Right cardiac atrium (tissue), 5 donors: ENCODE measurements at regions not wholly inside any gene's neighbourhood (a gene's known extent, or its start where the extent isn't known, plus 50 kb on each side); places are given as distances from the start of the nearest gene placed in this dataset.

ENCODE experiments used
- ATAC-seq, 2 donors: fragments of 200-7000 bp; cut with Tn5 transposase; one replicate each; pipeline versions ENCODE4 v1.8.0 to v1.9.1; 2020; ENCODE audit warnings: moderate library complexity in 2 of 2, mild to moderate bottlenecking in 1 of 2
- DNase-seq, 3 donors: peaks; one replicate each; pipeline ENCODE4 v3.0.0-alpha.2; 2020
- H3K27ac ChIP-seq: one replicate; pipeline ENCODE4 v1.5.1; 2013; ENCODE audit warnings: mild to moderate bottlenecking, low read length, control low read depth, moderate library complexity
- H3K27me3 ChIP-seq: one replicate; pipeline ENCODE4 v1.6.1; 2013; ENCODE audit not compliant: control insufficient read depth, insufficient read depth
- H3K4me1 ChIP-seq: one replicate; pipeline ENCODE4 v1.6.1; 2013; ENCODE audit warnings: low read length; ENCODE audit not compliant: control insufficient read depth, insufficient read depth
- H3K4me3 ChIP-seq: one replicate; pipeline ENCODE4 v1.5.1; 2013; ENCODE audit warnings: low read length, control low read depth
- H3K9me3 ChIP-seq: one replicate; pipeline ENCODE4 v1.6.1; 2013; ENCODE audit warnings: low read length; ENCODE audit not compliant: control insufficient read depth
- WGBS: extraction: QIAGEN DNeasy Blood & Tissue Kit; methylation state at CpG from one replicate; pipeline ENCODE4 v1.1.7; 2013; 5-methylcytosine and 5-hydroxymethylcytosine counted together
- intact Hi-C, 4 donors: fragments of 100-400 bp; cut with DNase I; formaldehyde crosslinking; loops; one replicate each; pipeline versions ENCODE4 v1.11.0 to v1.14.0; 2022 to 2023
- donor health status: healthy with polysubstance abuse.
- donor health status: DM: no; HTN: yes; CAD: no.
- donor health status: DM: no; HTN: no; CAD: no.
- donor health status: DM: no; HTN: yes; CAD: no; lungs with severe emphysema.
- donor health status: DM: yes; HTN: yes; CAD: no.

DNA sequence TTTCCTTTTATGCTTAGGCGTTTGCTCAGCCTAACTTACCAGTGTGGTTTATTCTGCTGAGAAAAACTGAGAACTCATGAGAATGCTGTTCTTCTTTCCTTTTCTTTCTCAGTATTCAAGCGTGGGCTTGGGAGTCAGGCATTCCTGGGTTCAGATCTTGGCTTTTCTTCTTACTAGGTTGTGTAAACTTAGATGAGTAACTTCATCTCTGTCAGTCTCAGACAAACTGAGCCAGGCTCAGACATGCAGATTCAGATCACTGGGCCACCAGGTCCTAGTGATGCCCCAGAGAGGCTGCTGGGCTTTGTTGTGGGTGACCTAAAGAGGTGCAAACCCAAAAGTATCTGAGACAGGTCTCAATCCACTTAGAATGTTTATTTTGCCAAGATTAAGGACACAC, 95.8 kb upstream of the MPHOSPH6 start:
- no peak overlapping the region for H3K27ac ChIP-seq
- intact Hi-C loops, result loop anchor here in 1 of 4 donors (5.0 kb wide), 1 partner anchor 71 kb away; no protein-coding TSS in a partner anchor
- DNase-seq, result no peak

DNA sequence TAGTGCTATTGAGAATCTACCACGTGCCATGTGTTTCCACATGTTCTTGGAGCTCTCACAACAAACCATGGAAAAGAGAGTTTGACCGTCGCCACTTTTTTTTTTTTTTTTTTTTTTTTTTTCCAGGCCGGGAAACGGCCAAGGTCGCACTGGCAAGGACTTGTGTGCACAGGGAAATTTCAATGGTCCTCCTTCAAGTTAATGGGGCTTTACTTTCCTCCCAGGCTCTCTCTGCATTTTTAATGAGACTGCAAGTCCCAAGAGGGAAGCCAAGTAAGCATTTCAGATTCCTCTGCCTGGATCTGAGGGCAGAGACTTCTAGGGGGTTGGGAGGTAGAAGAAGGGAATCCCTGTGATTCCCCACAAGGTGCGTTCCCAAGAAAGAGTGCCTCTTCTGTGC, 94.7 kb upstream of the MPHOSPH6 start:
- Histone ChIP-seq H3K4me1 (no peaks in the 10 kb centered on the region), H3K27me3 (no peaks in the 10 kb centered on the region), H3K4me3 (no peak overlapping the region), H3K9me3 (no peaks in the 10 kb centered on the region), H3K27ac (no peak overlapping the region)
- intact Hi-C loops, result loop anchor here (5.0 kb wide), 4 partner anchors 73 to 318 kb away; no protein-coding TSS in a partner anchor
- WGBS, result 47% methylated on average over 7 of the region's 7 CpGs
- ATAC-seq, result no peak
- DNase-seq, result no peak

More for the DNA sequence above, 95.8 kb upstream of the MPHOSPH6 start:
- Histone ChIP-seq H3K4me1 (no peaks in the 10 kb centered on the region), H3K9me3 (no peaks in the 10 kb centered on the region), H3K27me3 (no peaks in the 10 kb centered on the region), H3K4me3 (no peak overlapping the region)
- ATAC-seq, result no peak
- 54% methylated on average over 2 of the region's 2 CpGs for WGBS

DNA sequence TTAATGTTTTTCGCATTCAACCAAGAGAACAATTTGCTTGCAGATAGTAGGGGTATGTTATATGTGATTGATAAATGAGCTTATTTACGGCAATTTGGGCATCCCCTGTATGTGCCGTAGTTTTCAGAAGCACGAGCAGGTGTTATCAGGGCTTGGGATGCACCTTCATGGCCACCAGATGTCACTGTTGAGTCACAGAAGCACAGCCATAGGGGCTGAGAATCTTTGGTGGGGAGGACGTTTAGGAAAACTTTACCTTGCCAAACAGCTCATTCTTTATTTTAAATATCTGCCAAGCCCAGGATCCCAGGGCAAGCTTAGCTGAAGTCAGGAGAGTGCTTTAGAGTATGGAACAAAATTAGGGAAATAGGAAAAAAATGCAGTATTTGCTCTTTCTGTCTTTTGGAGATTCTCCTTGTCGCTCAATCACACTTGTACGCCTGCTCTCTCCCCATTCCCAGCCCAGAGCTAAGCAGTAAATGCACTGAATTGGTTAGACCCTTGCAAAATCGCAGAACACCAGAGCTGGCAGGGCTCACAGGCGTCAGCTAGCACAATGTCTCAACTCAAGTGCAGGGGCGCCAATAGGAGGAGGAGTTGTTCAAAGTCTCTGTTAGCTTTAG, 93.6 kb upstream of the MPHOSPH6 start:
- intact Hi-C loops, result loop anchor here in 3 of 4 donors (2.0 to 5.0 kb wide), 5 partner anchors 79 to 319 kb away; no protein-coding TSS in a partner anchor
- ATAC-seq (peak; percentile 83 to 91), DNase-seq (peak in 2 of 3 donors; percentile 32 to 56)
- Histone ChIP-seq H3K4me1 (no peaks in the 10 kb centered on the region), H3K9me3 (no peaks in the 10 kb centered on the region), H3K27me3 (no peaks in the 10 kb centered on the region), H3K27ac (no peak overlapping the region), H3K4me3 (no peak overlapping the region)
- 29% methylated on average over 10 of the region's 10 CpGs for WGBS

DNA sequence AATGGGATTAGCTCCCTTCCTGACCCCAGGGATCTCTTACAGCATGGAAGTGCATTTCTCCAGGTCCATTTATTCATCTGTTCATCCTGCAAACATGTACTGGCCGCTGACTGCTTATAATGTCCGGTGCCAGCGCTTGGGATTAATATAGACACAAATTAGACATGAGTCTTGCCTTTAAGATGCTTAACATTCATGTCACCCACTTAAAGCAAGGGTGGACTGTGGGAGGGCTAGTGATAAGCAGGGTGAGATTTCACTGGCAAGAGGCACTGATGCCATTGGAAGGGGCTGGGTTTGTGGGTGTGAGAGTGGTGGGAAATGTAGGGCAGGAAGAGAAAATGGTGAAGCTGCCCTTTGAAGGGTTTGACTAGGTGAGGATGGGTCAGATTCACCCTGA, 92.2 kb upstream of the MPHOSPH6 start:
- H3K27ac ChIP-seq, result peak overlapping the region; percentile 23
- H3K9me3 ChIP-seq, result no peaks in the 10 kb centered on the region
- H3K27me3 ChIP-seq, result no peaks in the 10 kb centered on the region
- intact Hi-C loops, result loop anchor here in 3 of 4 donors (2.0 to 5.0 kb wide), 5 partner anchors 80 to 320 kb away; no protein-coding TSS in a partner anchor
- no peaks in the 10 kb centered on the region for H3K4me1 ChIP-seq
- ATAC-seq (peak; percentile 68 to 73), DNase-seq (no peak)
- 53% methylated on average over 3 of the region's 3 CpGs for WGBS
- H3K4me3 ChIP-seq, result no peak overlapping the region

DNA sequence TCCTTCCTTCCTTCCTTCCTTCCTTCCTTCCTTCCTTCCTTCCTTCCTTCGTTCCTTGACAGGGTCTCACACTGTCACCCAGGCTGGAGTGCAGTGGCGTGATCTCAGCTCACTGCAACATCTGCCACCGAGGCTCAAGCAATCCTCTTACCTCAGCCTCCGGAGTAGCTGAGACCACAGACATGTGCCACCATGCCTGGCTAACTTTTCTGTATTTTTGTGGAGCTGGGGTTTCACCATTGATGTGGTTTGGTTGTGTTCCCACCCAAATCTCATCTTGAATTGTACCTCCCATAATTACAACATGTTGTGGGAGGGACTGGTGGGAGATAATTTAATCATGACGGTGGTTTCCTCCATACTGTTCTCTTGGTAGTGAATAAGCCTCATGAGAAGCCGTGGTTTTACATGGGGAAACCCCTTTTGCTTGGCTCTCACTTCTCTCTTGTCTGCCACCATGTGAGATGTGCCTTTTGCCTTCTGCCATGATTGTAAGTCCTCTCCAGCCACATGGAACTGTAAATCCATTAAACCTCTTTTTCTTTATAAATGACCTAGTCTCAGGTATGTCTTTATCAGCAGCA, 90.3 kb upstream of the MPHOSPH6 start:
- no peak overlapping the region for H3K4me3 ChIP-seq
- 81% methylated on average over 6 of the region's 6 CpGs for WGBS
- DNase-seq (no peak), ATAC-seq (no peak)
- H3K4me1 ChIP-seq, result no peaks in the 10 kb centered on the region
- no peaks in the 10 kb centered on the region for H3K27me3 ChIP-seq
- intact Hi-C loops, result loop anchor here in 3 of 4 donors (5.0 kb wide), 3 partner anchors 82 to 322 kb away; no protein-coding TSS in a partner anchor
- no peak overlapping the region for H3K27ac ChIP-seq
- no peaks in the 10 kb centered on the region for H3K9me3 ChIP-seq

DNA sequence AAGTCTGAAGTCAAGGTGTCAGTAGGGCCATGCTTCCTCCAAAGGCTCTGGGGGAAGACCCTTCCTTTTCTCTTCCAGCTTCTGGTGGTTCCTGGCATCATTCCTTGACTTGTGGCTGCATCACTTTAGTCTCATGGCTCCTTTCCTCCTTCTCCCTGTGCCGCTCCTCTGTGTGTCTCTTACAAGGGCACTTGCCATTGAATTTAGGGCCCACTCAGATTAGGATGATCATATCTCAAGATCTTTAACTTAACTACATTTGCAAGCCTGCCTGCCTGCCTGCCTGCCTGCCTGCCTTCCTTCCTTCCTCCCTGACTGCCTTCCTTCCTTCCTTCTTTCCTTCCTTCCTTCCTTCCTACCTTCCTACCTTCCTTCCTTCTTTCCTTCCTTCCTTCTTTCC, 89.7 kb upstream of the MPHOSPH6 start:
- Histone ChIP-seq H3K27ac (no peak overlapping the region), H3K4me1 (no peaks in the 10 kb centered on the region), H3K4me3 (no peak overlapping the region), H3K9me3 (no peaks in the 10 kb centered on the region), H3K27me3 (no peaks in the 10 kb centered on the region)
- intact Hi-C loops, result loop anchor here in 3 of 4 donors (5.0 kb wide), 3 partner anchors 83 to 323 kb away; no protein-coding TSS in a partner anchor
- no peak for ATAC-seq
- 82% methylated on average over 1 of the region's 1 CpG for WGBS
- no peak for DNase-seq

DNA sequence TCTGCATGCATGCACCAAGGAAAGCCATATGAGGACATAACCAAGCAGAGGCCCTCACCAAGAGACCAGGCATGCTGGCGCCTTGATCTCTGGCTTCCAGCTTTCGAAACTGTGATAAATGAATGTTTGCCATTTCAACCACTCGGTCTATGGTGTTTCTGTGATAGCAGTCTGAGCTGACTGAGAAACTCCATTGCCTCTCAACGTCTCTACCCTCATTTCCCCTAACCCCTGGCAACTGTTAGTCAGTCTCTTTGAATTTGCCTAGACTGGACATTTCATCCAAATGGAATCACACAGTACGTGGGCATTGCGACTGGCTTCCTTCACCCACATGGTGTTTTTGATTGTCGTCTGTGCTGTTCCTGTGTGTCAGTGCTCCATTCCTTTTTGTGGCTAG, 88.0 kb upstream of the MPHOSPH6 start:
- intact Hi-C loops, result no loop called here
- no peaks in the 10 kb centered on the region for H3K27me3 ChIP-seq
- no peak overlapping the region for H3K27ac ChIP-seq
- ATAC-seq, result peak in 1 of 2 donors; percentile 60
- 68% methylated on average over 7 of the region's 7 CpGs for WGBS
- no peak overlapping the region for H3K4me3 ChIP-seq
- no peaks in the 10 kb centered on the region for H3K4me1 ChIP-seq
- H3K9me3 ChIP-seq, result no peaks in the 10 kb centered on the region
- DNase-seq, result no peak

DNA sequence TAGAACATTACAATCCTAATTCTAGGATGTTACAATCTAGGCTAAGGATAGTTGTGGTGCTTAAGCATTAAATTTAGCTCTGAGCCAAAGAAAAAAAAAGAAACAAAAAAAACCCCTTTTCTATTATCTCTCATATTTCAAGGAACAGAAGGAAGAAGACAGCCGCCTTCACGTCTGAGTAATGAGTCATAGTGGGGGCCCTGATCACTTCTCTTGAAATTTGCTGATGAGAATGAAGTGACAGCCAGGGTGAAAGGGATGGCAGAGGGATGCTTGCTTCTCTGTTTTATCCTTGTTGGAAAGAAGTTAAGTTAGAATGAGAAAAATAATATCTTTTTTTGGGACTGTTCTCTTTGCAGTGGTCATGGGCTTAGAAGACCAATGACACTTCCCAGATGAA, 82.6 kb upstream of the MPHOSPH6 start:
- no peaks in the 10 kb centered on the region for H3K4me1 ChIP-seq
- 45% methylated on average over 2 of the region's 2 CpGs for WGBS
- H3K4me3 ChIP-seq, result no peak overlapping the region
- H3K27ac ChIP-seq, result no peak overlapping the region
- ATAC-seq (no peak), DNase-seq (no peak)
- no peaks in the 10 kb centered on the region for H3K9me3 ChIP-seq
- intact Hi-C loops, result no loop called here
- no peaks in the 10 kb centered on the region for H3K27me3 ChIP-seq

DNA sequence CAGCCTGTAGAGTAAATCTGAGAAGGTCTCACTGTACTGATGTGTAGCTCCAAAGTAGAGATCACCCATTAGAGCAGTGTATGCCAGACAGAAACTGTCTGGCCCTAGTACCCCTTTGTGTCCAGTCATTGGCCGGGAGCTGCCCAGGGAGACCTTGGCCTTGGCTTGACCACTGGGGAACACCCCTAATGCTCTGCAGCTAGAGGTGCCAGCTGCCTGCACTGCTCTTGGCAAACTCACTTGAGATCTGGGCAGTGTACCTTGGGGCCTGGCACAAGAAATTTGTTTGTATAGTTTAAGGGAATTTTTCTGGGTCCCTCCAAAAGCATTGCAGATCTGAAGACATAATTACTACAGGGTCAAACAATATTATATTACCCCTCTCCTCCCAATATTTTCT, 78.7 kb upstream of the MPHOSPH6 start:
- intact Hi-C loops, result no loop called here
- Histone ChIP-seq H3K27me3 (no peaks in the 10 kb centered on the region), H3K27ac (no peak overlapping the region), H3K9me3 (no peaks in the 10 kb centered on the region), H3K4me3 (no peak overlapping the region), H3K4me1 (no peaks in the 10 kb centered on the region)
- ATAC-seq (peak; percentile 42 to 48), DNase-seq (no peak)
- WGBS, result 59% methylated on average over 1 of the region's 1 CpG

DNA sequence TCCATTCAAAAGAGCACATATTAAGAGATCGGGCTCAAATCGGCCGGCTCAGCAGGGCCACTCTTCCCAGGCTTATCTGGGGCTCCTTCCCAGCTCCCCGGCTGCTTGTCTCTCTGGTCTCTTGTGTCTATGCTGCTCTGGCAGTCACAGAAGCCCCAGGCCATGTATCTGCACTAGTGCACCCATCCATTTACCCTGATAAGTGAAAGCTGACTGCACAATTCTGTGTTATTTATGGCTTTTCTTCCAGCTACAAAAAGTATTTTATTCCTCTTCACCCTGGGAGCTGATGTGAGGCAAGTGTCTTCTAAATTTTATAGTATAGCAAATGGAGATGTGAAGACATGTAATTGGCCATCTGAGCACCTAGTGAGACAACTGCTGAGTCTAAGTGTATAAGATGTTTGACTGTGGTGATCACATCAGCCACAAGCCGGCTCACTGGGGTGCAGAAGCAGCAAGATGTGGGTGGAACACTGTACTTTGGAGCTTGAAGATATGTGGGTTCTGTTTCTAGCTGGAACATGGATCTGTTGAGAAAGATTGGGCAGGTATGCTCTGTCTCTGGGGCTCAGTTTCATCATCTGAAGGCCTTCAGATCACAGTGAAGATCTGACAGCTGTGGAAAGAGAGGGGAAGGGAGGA, 78.1 kb upstream of the MPHOSPH6 start:
- intact Hi-C loops, result no loop called here
- no peak for ATAC-seq
- Histone ChIP-seq H3K4me1 (no peaks in the 10 kb centered on the region), H3K27me3 (no peaks in the 10 kb centered on the region), H3K4me3 (no peak overlapping the region), H3K9me3 (no peaks in the 10 kb centered on the region), H3K27ac (no peak overlapping the region)
- WGBS, result 71% methylated on average over 5 of the region's 5 CpGs
- no peak for DNase-seq

DNA sequence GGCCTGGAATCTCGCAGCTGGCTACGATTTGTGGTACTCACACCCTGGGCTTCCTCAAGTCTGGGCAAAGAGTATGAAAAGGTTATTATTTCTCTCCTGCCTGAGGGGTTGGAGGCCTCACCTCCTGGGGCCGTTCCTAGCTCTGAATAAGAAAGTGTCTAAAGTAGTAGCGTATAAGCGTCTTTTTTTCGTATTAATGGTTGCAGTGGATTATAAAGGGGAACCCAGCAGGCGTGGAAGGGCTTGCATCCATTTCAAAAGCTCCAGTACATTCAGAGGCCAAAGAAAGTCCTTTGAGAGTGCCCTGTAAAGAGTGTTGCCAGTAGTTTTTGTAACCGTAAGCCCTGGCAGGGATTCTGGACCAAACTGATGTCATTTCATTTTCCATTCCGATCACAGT, 72.2 kb upstream of the MPHOSPH6 start:
- ATAC-seq (no peak), DNase-seq (no peak)
- Histone ChIP-seq H3K9me3 (no peaks in the 10 kb centered on the region), H3K27me3 (no peaks in the 10 kb centered on the region), H3K4me1 (no peaks in the 10 kb centered on the region), H3K27ac (no peak overlapping the region), H3K4me3 (no peak overlapping the region)
- 91% methylated on average over 9 of the region's 9 CpGs for WGBS
- intact Hi-C loops, result no loop called here
